ENCODE measurements at regions not wholly inside any gene's neighbourhood (a gene's known extent, or its start where the extent isn't known, plus 50 kb on each side); places are given as distances from the start of the nearest gene placed in this dataset.

DNA sequence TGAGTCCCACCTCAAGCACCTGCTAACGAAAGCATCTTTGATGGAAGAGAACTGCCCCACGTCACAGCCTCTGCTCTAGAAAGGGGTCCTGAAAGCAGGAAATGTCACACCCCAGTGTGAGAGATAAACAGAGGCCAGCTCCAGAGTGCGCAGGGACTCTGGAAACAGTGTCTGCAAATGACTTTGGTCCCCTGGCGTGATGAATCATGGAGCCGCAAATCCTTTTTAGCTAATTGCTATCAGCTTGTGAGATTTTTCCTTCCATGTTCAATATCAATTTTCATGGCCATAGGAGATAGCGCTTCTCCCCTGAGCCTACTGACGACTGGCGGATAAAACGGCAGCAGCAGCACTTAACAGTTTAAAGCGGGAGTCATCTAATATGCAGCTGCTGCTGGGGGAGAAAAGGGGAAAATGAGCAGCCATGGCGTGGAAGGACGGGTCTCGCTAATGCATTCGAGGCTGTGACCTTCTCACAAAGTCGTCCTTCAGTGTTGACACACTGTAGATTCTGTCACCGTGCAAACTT, 209.6 kb upstream of the IRX1 start:
- H3K27ac Mint-ChIP-seq (ENCODE audit: low read depth), result no peak overlapping the region
- H3K36me3 Mint-ChIP-seq (ENCODE audit: insufficient read depth), result no peaks in the 10 kb centered on the region
- no peak for ATAC-seq (replicated peaks; ENCODE audit: extremely low read depth, poor library complexity, severe bottlenecking)
- peaks cover 8% of the 10 kb centered on the region for H3K9me3 Mint-ChIP-seq
- H3K27me3 Mint-ChIP-seq, result no peaks in the 10 kb centered on the region
- no peak overlapping the region for H3K4me3 Mint-ChIP-seq
- no peak for DNase-seq (ENCODE audit: low spot score in 2 of 2)
- no peaks in the 10 kb centered on the region for H3K4me1 Mint-ChIP-seq

DNA sequence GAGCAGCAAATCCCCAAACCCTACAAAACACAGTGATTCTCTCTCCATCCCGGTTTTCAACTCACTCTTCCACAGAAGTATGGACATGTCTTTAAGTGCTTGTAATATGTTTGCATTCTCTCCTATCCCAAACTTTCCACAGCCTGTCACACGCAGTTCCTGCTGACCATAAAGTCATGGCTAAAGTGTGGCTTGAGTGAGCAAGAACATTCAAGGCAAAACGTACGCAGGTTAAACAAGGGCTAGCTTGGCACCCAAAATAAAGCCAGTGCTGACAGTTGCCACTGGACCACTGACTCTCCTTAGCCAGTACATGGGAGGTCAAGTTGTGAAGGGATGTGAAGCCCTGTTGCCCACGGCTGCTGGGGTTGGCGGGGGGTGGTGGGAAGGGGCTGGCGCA, 211.1 kb upstream of the IRX1 start:
- Mint-ChIP-seq H3K27me3 (no peaks in the 10 kb centered on the region), H3K4me3 (no peak overlapping the region), H3K9me3 (peaks cover 8% of the 10 kb centered on the region), H3K4me1 (no peaks in the 10 kb centered on the region), H3K27ac (ENCODE audit: low read depth) (no peak overlapping the region), H3K36me3 (ENCODE audit: insufficient read depth) (no peaks in the 10 kb centered on the region)
- DNase-seq (ENCODE audit: low spot score in 2 of 2) (no peak), ATAC-seq (replicated peaks; ENCODE audit: extremely low read depth, poor library complexity, severe bottlenecking) (no peak)

DNA sequence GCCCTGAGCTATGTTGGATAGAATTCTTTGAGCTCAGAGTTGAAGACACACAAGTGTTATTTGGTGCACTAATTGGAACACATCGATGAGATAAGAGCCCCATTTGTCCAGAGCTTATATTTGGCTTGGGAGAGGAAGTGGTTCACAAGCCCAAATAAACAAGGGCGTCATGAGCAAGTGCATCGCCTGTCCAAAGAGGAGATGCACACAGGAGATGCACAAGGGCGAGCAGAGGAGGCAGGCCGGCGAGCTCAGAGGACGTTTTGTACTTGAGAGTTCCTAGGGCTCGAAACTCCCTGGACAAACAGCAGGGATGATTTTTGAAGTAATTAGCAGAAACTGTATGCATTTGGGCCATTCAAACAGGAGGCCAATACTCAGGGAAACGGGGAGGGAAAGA, 212.8 kb upstream of the IRX1 start:
- no peak for ATAC-seq (replicated peaks; ENCODE audit: extremely low read depth, poor library complexity, severe bottlenecking)
- no peaks in the 10 kb centered on the region for H3K36me3 Mint-ChIP-seq (ENCODE audit: insufficient read depth)
- H3K9me3 Mint-ChIP-seq, result peaks cover 8% of the 10 kb centered on the region
- no peaks in the 10 kb centered on the region for H3K27me3 Mint-ChIP-seq
- H3K4me3 Mint-ChIP-seq, result no peak overlapping the region
- no peaks in the 10 kb centered on the region for H3K4me1 Mint-ChIP-seq
- no peak for DNase-seq (ENCODE audit: low spot score in 2 of 2)
- no peak overlapping the region for H3K27ac Mint-ChIP-seq (ENCODE audit: low read depth)

DNA sequence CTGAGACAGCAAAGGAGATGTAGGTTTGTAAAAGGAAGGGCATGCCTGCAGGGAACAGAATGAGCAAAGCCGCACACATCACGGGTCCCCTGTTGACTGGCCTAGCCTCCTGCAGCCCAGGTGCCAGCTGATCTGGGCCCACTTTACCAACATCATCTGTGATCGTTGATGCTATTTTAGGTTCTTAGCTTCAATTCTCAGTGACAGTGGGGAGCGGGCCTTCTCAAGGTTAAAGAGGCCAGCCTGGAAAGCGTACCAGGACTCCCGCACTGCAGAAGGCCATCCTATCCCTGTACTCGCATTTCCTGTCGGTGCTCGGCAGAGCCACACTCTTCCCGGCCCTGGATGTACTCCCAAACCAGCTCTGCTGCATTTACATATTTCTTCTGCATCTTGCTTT, 213.5 kb upstream of the IRX1 start:
- Mint-ChIP-seq H3K9me3 (peaks cover 8% of the 10 kb centered on the region), H3K27ac (ENCODE audit: low read depth) (no peak overlapping the region), H3K27me3 (no peaks in the 10 kb centered on the region), H3K36me3 (ENCODE audit: insufficient read depth) (no peaks in the 10 kb centered on the region), H3K4me1 (no peaks in the 10 kb centered on the region), H3K4me3 (no peak overlapping the region)
- ATAC-seq (replicated peaks; ENCODE audit: extremely low read depth, poor library complexity, severe bottlenecking), result no peak
- DNase-seq (ENCODE audit: low spot score in 2 of 2), result no peak

GRCh38 chr5:3381206-3381825, 214.3 kb upstream of the IRX1 start:
- ATAC-seq (replicated peaks; ENCODE audit: extremely low read depth, poor library complexity, severe bottlenecking) (no peak), DNase-seq (ENCODE audit: low spot score in 2 of 2) (no peak)
- Mint-ChIP-seq H3K4me3 (no peak overlapping the region), H3K4me1 (no peaks in the 10 kb centered on the region), H3K27me3 (no peaks in the 10 kb centered on the region), H3K9me3 (peaks cover 8% of the 10 kb centered on the region), H3K36me3 (ENCODE audit: insufficient read depth) (no peaks in the 10 kb centered on the region), H3K27ac (ENCODE audit: low read depth) (no peak overlapping the region)

- Mint-ChIP-seq H3K9me3 (peaks cover 8% of the 10 kb centered on the region), H3K27me3 (no peaks in the 10 kb centered on the region), H3K4me3 (no peak overlapping the region), H3K27ac (ENCODE audit: low read depth) (no peak overlapping the region), H3K4me1 (no peaks in the 10 kb centered on the region), H3K36me3 (ENCODE audit: insufficient read depth) (no peaks in the 10 kb centered on the region)
- DNase-seq (ENCODE audit: low spot score in 2 of 2) (no peak), ATAC-seq (replicated peaks; ENCODE audit: extremely low read depth, poor library complexity, severe bottlenecking) (no peak)
Measured at GRCh38 chr5:3380689-3381088, 214.9 kb upstream of the IRX1 start.

DNA sequence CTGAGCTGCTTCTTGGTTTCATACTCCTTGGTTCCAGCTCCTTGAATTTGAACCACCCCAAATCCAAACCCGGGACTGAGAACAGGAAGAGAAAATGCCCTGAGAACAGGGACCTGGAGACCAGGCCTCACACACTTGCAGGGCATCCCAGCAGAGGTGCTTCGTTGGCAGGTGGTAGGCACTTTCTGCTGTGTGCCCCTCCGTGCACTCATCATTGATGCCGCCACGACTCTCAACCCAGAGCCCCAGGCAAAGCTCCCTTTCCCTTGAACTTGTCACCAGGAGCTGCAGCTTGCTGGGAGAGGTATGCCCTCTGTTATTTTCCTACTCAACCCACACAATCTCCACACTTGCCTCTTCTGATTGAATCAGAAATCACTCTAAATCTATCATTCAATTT, 217.8 kb upstream of the IRX1 start:
- no peaks in the 10 kb centered on the region for H3K36me3 Mint-ChIP-seq (ENCODE audit: insufficient read depth)
- DNase-seq (ENCODE audit: low spot score in 2 of 2) (no peak), ATAC-seq (replicated peaks; ENCODE audit: extremely low read depth, poor library complexity, severe bottlenecking) (no peak)
- H3K27me3 Mint-ChIP-seq, result no peaks in the 10 kb centered on the region
- peaks cover 16% of the 10 kb centered on the region for H3K9me3 Mint-ChIP-seq
- H3K4me3 Mint-ChIP-seq, result no peak overlapping the region
- H3K27ac Mint-ChIP-seq (ENCODE audit: low read depth), result no peak overlapping the region
- no peaks in the 10 kb centered on the region for H3K4me1 Mint-ChIP-seq

DNA sequence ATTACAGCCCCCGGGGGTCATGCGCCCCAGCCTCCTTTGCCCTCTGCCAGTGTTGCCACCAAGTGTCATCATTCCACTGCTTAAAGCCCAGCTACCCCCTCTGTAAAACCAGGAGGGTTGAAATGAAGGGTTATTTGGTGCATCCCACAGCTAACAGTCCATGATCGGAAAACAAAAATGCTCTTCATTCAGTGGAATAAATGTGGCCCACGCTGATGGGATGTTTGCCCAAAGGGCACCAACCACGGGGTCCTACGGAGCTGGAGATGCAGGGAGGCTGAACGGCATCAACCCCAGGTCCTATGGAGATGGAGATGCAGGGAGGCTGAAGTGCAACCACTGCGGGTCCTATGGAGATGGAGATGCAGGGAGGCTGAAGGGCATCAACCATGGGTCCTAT, 218.5 kb upstream of the IRX1 start:
- ATAC-seq (replicated peaks; ENCODE audit: extremely low read depth, poor library complexity, severe bottlenecking) (no peak), DNase-seq (ENCODE audit: low spot score in 2 of 2) (no peak)
- no peaks in the 10 kb centered on the region for H3K36me3 Mint-ChIP-seq (ENCODE audit: insufficient read depth)
- no peak overlapping the region for H3K4me3 Mint-ChIP-seq
- no peak overlapping the region for H3K27ac Mint-ChIP-seq (ENCODE audit: low read depth)
- H3K4me1 Mint-ChIP-seq, result no peaks in the 10 kb centered on the region
- H3K27me3 Mint-ChIP-seq, result no peaks in the 10 kb centered on the region
- peaks cover 16% of the 10 kb centered on the region for H3K9me3 Mint-ChIP-seq

DNA sequence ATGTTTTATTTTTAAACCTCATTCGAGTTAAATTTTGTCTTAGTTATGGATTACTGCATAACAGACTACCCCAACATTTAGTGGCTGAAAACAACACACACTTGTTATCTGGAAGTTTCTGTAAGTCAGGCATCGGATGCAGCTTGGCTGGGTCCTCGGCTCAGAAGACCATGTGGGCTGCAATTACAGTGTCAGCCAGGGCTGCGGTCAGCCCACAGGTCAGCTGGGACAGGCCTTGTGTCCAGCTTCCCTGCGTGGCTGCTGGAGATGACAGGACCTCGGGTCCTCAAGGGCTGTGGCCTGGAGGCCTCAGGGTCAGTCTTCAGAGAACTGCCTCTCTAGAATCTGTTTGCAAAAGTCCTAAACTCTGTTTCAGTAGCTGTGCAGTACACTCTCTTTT, 219.0 kb upstream of the IRX1 start:
- no peaks in the 10 kb centered on the region for H3K36me3 Mint-ChIP-seq (ENCODE audit: insufficient read depth)
- H3K4me1 Mint-ChIP-seq, result no peaks in the 10 kb centered on the region
- no peak for ATAC-seq (replicated peaks; ENCODE audit: extremely low read depth, poor library complexity, severe bottlenecking)
- H3K27ac Mint-ChIP-seq (ENCODE audit: low read depth), result no peak overlapping the region
- DNase-seq (ENCODE audit: low spot score in 2 of 2), result no peak
- H3K9me3 Mint-ChIP-seq, result peaks cover 19% of the 10 kb centered on the region
- no peak overlapping the region for H3K4me3 Mint-ChIP-seq
- no peaks in the 10 kb centered on the region for H3K27me3 Mint-ChIP-seq

GRCh38 chr5:3375586-3376311, 219.9 kb upstream of the IRX1 start:
- ATAC-seq (replicated peaks; ENCODE audit: extremely low read depth, poor library complexity, severe bottlenecking) (no peak), DNase-seq (ENCODE audit: low spot score in 2 of 2) (no peak)
- peaks cover 19% of the 10 kb centered on the region for H3K9me3 Mint-ChIP-seq
- no peak overlapping the region for H3K4me3 Mint-ChIP-seq
- no peaks in the 10 kb centered on the region for H3K36me3 Mint-ChIP-seq (ENCODE audit: insufficient read depth)
- H3K4me1 Mint-ChIP-seq, result no peaks in the 10 kb centered on the region
- no peak overlapping the region for H3K27ac Mint-ChIP-seq (ENCODE audit: low read depth)
- no peaks in the 10 kb centered on the region for H3K27me3 Mint-ChIP-seq

- H3K27ac Mint-ChIP-seq (ENCODE audit: low read depth), result no peak overlapping the region
- H3K4me1 Mint-ChIP-seq, result no peaks in the 10 kb centered on the region
- no peak overlapping the region for H3K4me3 Mint-ChIP-seq
- no peaks in the 10 kb centered on the region for H3K36me3 Mint-ChIP-seq (ENCODE audit: insufficient read depth)
- DNase-seq (ENCODE audit: low spot score in 2 of 2), result no peak
- peaks cover 25% of the 10 kb centered on the region for H3K9me3 Mint-ChIP-seq
- H3K27me3 Mint-ChIP-seq, result no peaks in the 10 kb centered on the region
- ATAC-seq (replicated peaks; ENCODE audit: extremely low read depth, poor library complexity, severe bottlenecking), result no peak
Measured at GRCh38 chr5:3373391-3373790, 222.2 kb upstream of the IRX1 start.

- no peak overlapping the region for H3K27ac Mint-ChIP-seq (ENCODE audit: low read depth)
- no peak for DNase-seq (ENCODE audit: low spot score in 2 of 2)
- peaks cover 25% of the 10 kb centered on the region for H3K9me3 Mint-ChIP-seq
- H3K4me1 Mint-ChIP-seq, result no peaks in the 10 kb centered on the region
- no peaks in the 10 kb centered on the region for H3K27me3 Mint-ChIP-seq
- no peak overlapping the region for H3K4me3 Mint-ChIP-seq
- ATAC-seq (replicated peaks; ENCODE audit: extremely low read depth, poor library complexity, severe bottlenecking), result no peak
- H3K36me3 Mint-ChIP-seq (ENCODE audit: insufficient read depth), result no peaks in the 10 kb centered on the region
Measured at GRCh38 chr5:3372289-3372688, 223.3 kb upstream of the IRX1 start.

DNA sequence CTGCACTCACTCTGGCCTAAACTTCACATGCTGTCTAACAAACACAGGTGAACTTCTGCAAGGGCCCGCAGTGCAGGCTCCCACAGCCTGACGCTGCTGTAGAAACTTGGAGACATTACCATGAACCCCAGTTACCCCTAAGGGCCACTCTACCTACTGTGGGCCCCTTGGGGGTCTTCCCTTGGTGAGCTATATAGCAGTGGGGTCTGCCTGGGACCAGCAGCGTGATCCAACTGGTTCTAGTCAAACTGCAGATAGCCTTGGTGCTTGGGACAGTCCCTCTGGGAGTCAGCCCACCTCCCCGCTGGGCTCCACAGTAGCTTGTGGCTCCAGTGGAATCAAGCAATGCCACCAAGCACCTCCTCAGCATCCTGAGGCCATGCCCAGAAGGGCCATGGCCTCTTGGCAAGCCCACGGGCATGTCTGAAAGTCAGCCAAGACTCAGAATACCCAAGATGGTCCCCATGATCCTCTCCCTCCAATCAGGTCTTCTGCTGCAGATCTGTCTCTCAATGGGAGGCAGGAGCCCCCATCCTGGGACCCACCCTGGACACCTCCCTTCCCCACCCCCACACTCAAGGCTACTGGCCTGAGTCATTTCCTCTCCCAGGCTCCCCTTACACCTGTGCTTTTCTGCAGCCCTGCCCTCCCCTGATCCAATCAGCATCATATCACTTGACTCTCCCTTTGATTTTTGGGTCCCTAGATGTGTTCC, 230.0 kb upstream of the IRX1 start:
- Mint-ChIP-seq H3K27me3 (no peaks in the 10 kb centered on the region), H3K36me3 (ENCODE audit: insufficient read depth) (no peaks in the 10 kb centered on the region), H3K4me1 (no peaks in the 10 kb centered on the region), H3K4me3 (no peak overlapping the region), H3K27ac (ENCODE audit: low read depth) (no peak overlapping the region), H3K9me3 (peaks cover 18% of the 10 kb centered on the region)
- ATAC-seq (replicated peaks; ENCODE audit: extremely low read depth, poor library complexity, severe bottlenecking) (no peak), DNase-seq (ENCODE audit: low spot score in 2 of 2) (no peak)

Data from central memory CD8-positive, alpha-beta T cell (primary cell).